CD4-positive, alpha-beta T cell (primary cell): ENCODE measurements at regions not wholly inside any gene's neighbourhood (a gene's known extent, or its start where the extent isn't known, plus 50 kb on each side); places are given as distances from the start of the nearest gene placed in this dataset.

Experiments used
- ATAC-seq: fragments of 200-7000 bp; cut with Tn5 transposase; one replicate; pipeline ENCODE4 v1.10.0; 2022; ENCODE audit warnings: mild to moderate bottlenecking; ENCODE audit not compliant: poor library complexity
- CTCF ChIA-PET: fragments of 350-600 bp; sonication (Branson Sonifier 250); formaldehyde crosslinking; loops from one replicate; lab custom pipeline; 2021; ENCODE audit warnings: antibody characterized with exemption, inconsistent platforms; lab: Charles Lee
- POLR2A ChIA-PET: fragments of 350-600 bp; sonication (Branson Sonifier 250); formaldehyde crosslinking; loops from one replicate; lab custom pipeline; 2021; ENCODE audit warnings: antibody characterized with exemption, inconsistent platforms; lab: Charles Lee
- DNase-seq, 14 experiments: peaks; one replicate each; pipeline ENCODE4 v3.0.0-alpha.2; 2013 to 2020; ENCODE audit warnings: mixed read lengths in 2 of 14
- H3K27ac ChIP-seq, 2 donors: one replicate each; pipeline versions ENCODE4 v1.5.1 to v1.7.0; 2013; ENCODE audit warnings: low read length in 2 of 2, low read depth in 1 of 2, mild to moderate bottlenecking in 1 of 2
- H3K27me3 ChIP-seq, 2 experiments: 1 replicate in 1 of 2; 2 replicates in 1 of 2; pipeline versions ENCODE4 v1.6.1 to v1.7.0; 2013; ENCODE audit warnings: low read length in 2 of 2, control low read depth in 1 of 2, mild to moderate bottlenecking in 1 of 2, moderate library complexity in 1 of 2; ENCODE audit not compliant: insufficient read depth in 2 of 2, control insufficient read depth in 1 of 2
- H3K36me3 ChIP-seq: one replicate; pipeline ENCODE4 v1.6.1; 2013; ENCODE audit warnings: low read length, control low read depth; ENCODE audit not compliant: insufficient read depth
- H3K4me1 ChIP-seq: one replicate; pipeline ENCODE4 v1.6.1; 2013; ENCODE audit warnings: low read length, control low read depth; ENCODE audit not compliant: insufficient read depth
- H3K4me3 ChIP-seq: one replicate; pipeline ENCODE4 v1.5.1; 2013; ENCODE audit warnings: mild to moderate bottlenecking, low read length, moderate library complexity
- H3K9me3 ChIP-seq, 2 experiments: 1 replicate in 1 of 2; 2 replicates in 1 of 2; pipeline versions ENCODE4 v1.6.1 to v1.7.0; 2013; ENCODE audit warnings: low read length in 2 of 2, mild to moderate bottlenecking in 2 of 2, control low read depth in 1 of 2, moderate library complexity in 1 of 2; ENCODE audit not compliant: control insufficient read depth in 1 of 2, insufficient read depth in 1 of 2
- H3K27ac Mint-ChIP-seq: one replicate; pipeline ENCODE4 v1.8.0; 2020; ENCODE audit warnings: mixed read lengths
- H3K27me3 Mint-ChIP-seq: one replicate; pipeline ENCODE4 v1.8.0; 2021; ENCODE audit warnings: mixed read lengths
- H3K36me3 Mint-ChIP-seq: one replicate; pipeline ENCODE4 v1.8.0; 2021; ENCODE audit warnings: low read depth, mixed read lengths
- H3K4me1 Mint-ChIP-seq: one replicate; pipeline ENCODE4 v1.8.0; 2021; ENCODE audit warnings: low read depth, mixed read lengths
- H3K4me3 Mint-ChIP-seq: one replicate; pipeline ENCODE4 v1.8.0; 2020; ENCODE audit warnings: mild to moderate bottlenecking, mixed read lengths
- H3K9me3 Mint-ChIP-seq: one replicate; pipeline ENCODE4 v1.8.0; 2020; ENCODE audit warnings: mixed read lengths
- CTCF ChIP-seq: fragments of 200-600 bp; IDR thresholded peaks from one replicate; pipeline ENCODE4 v1.8.0; 2022; ENCODE audit warnings: antibody characterized with exemption, mild to moderate bottlenecking
- intact Hi-C, 2 experiments: fragments of 100-400 bp; cut with DNase I in 1 of 2; cut with micrococcal nuclease in 1 of 2; formaldehyde crosslinking; loops; one replicate each; pipeline versions ENCODE4 v1.15.1 to v1.9.0; 2023 to 2025; cut with DNase I, micrococcal nuclease

- no peak for TF ChIP-seq CTCF
- intact Hi-C loops = no loop called here
- H3K27ac Mint-ChIP-seq = no peak overlapping the region
- Histone ChIP-seq H3K27me3 (no peaks in the 10 kb centered on the region), H3K36me3 (no peaks in the 10 kb centered on the region), H3K4me1 (no peaks in the 10 kb centered on the region), H3K27ac (no peak overlapping the region), H3K9me3 (no peaks in the 10 kb centered on the region), H3K4me3 (no peak overlapping the region)
- H3K27me3 Mint-ChIP-seq = no peaks in the 10 kb centered on the region
- ChIA-PET POLR2A (no interaction called here), CTCF (no interaction called here)
- DNase-seq (no peak), ATAC-seq (no peak)
- no peak overlapping the region for H3K4me3 Mint-ChIP-seq
- H3K9me3 Mint-ChIP-seq = peaks cover 4% of the 10 kb centered on the region
- no peaks in the 10 kb centered on the region for H3K4me1 Mint-ChIP-seq
- no peaks in the 10 kb centered on the region for H3K36me3 Mint-ChIP-seq
These were observed 122.0 kb downstream of the PLCE1 start for GRCh38 chr10:94115725-94116124.

- no peaks in the 10 kb centered on the region for H3K4me1 ChIP-seq
- ATAC-seq (no peak), DNase-seq (no peak)
- Mint-ChIP-seq H3K4me1 (no peaks in the 10 kb centered on the region), H3K4me3 (no peak overlapping the region), H3K9me3 (peaks cover 4% of the 10 kb centered on the region), H3K27ac (no peak overlapping the region), H3K27me3 (no peaks in the 10 kb centered on the region), H3K36me3 (no peaks in the 10 kb centered on the region)
- no peaks in the 10 kb centered on the region for H3K9me3 ChIP-seq
- H3K27ac ChIP-seq = no peak overlapping the region
- H3K36me3 ChIP-seq = no peaks in the 10 kb centered on the region
- ChIA-PET POLR2A (no interaction called here), CTCF (no interaction called here)
- H3K4me3 ChIP-seq = no peak overlapping the region
- H3K27me3 ChIP-seq = no peaks in the 10 kb centered on the region
- no peak for TF ChIP-seq CTCF
- intact Hi-C loops = no loop called here
These were observed 123.1 kb downstream of the PLCE1 start for GRCh38 chr10:94116848-94117247.

- intact Hi-C loops = no loop called here
- ChIA-PET POLR2A (no interaction called here), CTCF (no interaction called here)
- no peak for ATAC-seq
- no peak for TF ChIP-seq CTCF
- H3K27me3 ChIP-seq = no peaks in the 10 kb centered on the region
- H3K36me3 Mint-ChIP-seq = no peaks in the 10 kb centered on the region
- no peak overlapping the region for H3K27ac ChIP-seq
- no peak overlapping the region for H3K27ac Mint-ChIP-seq
- no peak overlapping the region for H3K4me3 Mint-ChIP-seq
- H3K4me1 ChIP-seq = no peaks in the 10 kb centered on the region
- DNase-seq = no peak
- no peaks in the 10 kb centered on the region for H3K9me3 ChIP-seq
- H3K4me3 ChIP-seq = no peak overlapping the region
- H3K36me3 ChIP-seq = no peaks in the 10 kb centered on the region
- peaks cover 3% of the 10 kb centered on the region for H3K9me3 Mint-ChIP-seq
- H3K4me1 Mint-ChIP-seq = no peaks in the 10 kb centered on the region
- H3K27me3 Mint-ChIP-seq = no peaks in the 10 kb centered on the region
These were observed 128.5 kb downstream of the PLCE1 start for GRCh38 chr10:94122211-94122610.
